CD4-positive, alpha-beta T cell treated with Interleukin-15 for 4 hours (primary cell): ENCODE measurements at regions not wholly inside any gene's neighbourhood (a gene's known extent, or its start where the extent isn't known, plus 50 kb on each side); places are given as distances from the start of the nearest gene placed in this dataset.

Source experiments
- DNase-seq: peaks from one replicate; pipeline ENCODE4 v3.0.0-alpha.2; 2020; ENCODE audit warnings: low spot score

- DNase-seq: no peak
These were observed 87.2 kb downstream of the CTAGE1 start for GRCh38 chr18:22330508-22330907.

- DNase-seq: no peak
These were observed 92.3 kb downstream of the CTAGE1 start for GRCh38 chr18:22325396-22325795.

DNA sequence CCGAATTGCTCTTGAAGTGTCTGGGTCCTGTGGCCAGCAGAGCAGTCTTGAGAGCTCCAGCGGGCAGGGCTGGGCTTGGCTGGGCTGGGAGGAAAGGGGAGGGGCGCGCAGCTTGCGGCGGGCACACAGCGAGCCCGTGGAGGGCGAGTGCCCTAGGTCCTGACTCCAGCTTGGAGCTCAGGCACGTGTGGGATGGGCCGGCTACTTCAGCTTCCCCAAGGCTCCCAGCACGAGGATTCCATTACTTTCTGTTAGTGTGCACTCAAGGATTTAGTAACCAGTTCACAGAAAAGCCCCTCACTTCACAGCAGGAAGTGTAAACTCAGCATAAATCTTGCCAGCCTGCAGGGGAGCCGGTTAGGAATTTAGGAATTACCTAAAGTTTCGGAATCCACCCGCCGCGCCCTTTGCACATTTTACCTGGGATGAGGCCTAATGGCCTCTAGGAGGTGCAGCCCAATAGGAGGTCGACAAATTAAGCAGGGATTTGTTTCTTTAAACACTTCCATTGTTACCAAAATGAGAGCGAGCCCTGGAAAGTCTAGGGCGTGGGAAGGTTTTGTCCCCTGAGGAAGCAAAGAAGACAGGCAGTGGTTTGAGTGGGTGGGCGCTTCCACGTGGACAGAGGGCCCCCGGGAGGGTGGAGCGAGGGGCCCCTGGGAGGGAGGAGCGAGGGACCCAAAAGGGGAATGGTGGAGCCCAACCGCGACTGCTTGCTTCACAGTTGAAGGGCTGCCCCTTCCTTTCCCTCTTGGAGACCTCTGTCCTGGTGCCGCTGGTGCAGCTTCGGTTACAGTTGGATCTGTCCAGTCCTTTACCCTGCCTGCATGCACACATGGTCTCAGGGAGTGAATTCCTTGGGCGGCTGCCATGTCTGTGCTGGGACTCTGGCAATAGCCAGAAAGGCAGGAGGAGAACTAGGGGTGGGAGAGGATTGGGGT lies 93.3 kb downstream of the CTAGE1 start:
- DNase-seq: no peak

DNA sequence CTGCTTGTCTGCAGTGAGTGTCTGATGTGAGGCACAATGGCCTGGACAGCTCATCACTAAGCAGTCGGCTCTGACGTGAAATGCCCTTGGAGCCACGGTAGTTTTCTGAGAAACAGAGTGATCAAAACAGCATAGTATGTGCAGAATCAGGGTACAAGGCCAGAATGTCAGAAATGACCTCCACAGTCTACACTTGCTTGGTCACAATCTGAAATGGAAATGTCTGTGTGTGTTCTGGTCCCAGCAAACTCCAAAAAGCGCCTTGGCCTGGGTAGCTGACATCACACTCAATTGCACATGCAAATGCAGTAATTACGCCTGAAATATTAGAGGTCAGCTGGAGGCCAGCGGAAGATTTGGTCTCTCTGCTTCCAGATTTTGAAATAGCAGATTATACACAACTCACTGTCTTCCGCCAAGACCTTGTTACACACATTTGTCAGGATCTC lies 95.4 kb downstream of the CTAGE1 start:
- DNase-seq: no peak

GRCh38 chr18:22320771-22321170 lies 96.9 kb downstream of the CTAGE1 start:
- DNase-seq: no peak

GRCh38 chr18:22320155-22320554 lies 97.6 kb downstream of the CTAGE1 start:
- DNase-seq: no peak

DNA sequence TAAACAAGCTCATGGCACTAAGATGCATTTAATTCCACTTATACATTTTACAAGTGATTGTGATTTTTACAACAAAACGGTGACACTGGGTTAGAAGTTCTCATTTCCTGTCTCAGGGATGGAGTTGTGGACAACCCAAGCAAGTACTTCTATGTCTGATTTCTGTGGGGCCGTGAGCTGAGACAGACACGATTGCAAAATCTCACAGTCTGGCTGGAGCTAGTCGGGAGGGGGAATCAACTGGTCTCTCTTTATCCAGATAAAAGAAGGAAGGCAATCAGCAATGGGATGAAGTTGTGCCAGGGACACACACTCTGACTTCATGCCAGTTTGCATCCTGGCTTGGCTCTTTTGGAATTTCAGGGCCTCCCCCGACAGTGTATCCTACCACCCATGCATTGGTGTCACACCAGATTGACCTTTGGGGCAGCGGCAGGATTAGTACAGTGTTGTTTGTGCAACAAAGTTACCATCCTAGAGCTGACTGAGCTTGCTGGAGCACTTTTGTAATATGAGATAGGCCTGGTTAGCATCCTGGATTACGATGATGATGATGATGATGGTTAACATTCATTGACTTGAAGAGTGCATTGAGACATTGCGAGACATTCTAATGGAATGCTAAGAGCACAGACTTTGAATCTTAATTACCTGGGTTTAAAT lies 98.8 kb downstream of the CTAGE1 start:
- no peak for DNase-seq

- no peak for DNase-seq
These were observed 103.3 kb downstream of the CTAGE1 start for GRCh38 chr18:22314420-22314819.

DNA sequence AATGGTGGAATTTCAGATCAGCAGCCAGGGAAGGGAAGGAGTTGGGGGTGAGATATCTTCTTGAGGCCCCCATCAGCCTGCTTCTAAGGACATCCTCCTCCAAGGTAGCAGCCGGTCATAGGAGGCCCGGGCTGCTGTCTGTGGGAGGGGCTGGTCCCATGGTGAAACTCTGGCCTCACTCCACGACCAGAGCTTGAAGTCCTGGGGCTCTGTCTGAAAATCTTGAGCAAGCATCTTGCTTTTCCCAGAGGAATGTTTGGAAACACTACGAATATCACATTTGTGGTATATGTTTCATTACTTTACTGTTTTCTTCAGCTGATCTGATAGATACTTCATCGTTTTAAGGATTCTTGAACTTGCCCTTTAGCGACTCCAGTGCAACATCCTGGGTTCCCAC lies 103.7 kb downstream of the CTAGE1 start:
- no peak for DNase-seq

- DNase-seq: no peak
These were observed 106.4 kb downstream of the CTAGE1 start for GRCh38 chr18:22311301-22311700.

DNA sequence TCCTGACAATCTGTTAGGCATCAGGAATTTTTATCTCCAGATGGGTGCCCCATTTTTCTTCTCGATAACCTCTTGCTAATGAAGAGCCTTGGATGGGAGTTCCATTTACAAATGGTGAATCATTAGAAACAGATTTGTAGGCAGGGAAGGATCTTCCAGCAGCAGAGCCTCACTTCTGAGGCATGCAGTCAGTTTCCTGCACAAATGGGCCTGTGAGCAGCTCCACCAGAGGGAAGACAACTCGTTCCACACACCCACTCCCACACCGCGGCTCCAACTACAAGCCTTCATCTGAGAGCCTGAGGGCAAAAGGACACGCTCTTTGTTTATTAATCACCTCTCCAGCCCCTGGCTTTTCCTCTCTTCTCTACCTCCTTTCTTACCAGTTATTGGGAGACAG lies 108.5 kb downstream of the CTAGE1 start:
- no peak for DNase-seq

- DNase-seq: no peak
These were observed 110.2 kb downstream of the CTAGE1 start for GRCh38 chr18:22307528-22307927.

DNA sequence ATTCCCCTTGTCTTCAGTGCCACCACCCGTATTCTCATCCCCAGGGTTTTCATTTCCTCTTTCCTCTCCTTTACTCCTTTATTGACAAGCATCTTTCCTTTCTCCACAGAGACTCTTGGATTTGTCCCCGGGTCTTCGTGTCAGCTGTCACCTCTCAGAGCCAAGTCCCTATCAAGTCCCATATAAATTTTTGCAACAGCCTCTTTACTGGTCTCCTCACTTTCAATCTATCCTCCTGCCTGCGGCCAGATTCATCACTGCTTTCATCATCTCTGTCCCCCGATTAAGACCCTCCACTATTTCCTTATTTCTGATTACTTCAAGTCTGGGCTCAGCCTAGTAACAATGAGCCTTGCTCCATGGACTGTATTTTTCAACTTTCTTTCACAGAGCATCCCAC lies 113.8 kb downstream of the CTAGE1 start:
- DNase-seq: no peak

GRCh38 chr18:22302144-22302543 lies 115.6 kb downstream of the CTAGE1 start:
- no peak for DNase-seq

GRCh38 chr18:22300665-22301636 lies 116.8 kb downstream of the CTAGE1 start:
- no peak for DNase-seq

DNA sequence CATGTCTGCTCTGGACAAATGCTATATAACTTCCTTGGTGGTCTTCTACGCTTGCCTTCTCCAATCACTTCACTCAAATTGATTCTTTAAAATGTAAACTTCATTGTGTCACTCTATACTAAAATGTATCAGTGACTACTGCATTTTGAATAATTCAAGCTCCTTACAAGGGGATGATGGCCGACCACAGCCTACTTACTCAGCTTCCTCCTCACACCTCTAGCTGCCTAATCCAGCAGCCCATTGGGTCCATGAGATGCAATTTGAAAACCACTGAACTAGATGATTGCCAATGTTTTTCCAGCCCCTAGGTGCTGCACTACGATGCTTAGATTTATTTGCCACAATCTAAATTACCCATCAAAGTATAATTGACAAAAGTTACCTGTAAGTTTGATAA lies 120.7 kb downstream of the CTAGE1 start:
- DNase-seq: no peak

GRCh38 chr18:22296304-22296703 lies 121.4 kb downstream of the CTAGE1 start:
- no peak for DNase-seq

DNA sequence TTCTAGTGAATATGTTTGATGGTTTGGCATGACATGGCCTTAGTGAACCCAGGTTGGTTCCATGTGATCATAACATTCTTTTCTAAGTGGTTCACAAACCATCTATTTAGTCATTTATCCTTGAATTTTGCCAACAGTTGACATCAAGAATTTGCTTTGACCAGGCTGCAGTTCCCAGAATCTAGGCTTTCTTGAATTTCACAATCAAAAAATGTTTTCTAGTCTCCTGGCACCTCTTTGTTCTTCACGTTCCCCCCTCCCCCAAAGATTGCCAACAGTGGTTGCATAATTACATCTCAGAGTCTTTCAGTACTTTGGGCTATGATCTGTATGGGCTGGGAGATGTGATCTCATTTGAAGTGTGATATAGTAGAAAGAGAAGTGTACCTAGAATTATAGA lies 124.0 kb downstream of the GATA6 start:
- DNase-seq: no peak

GRCh38 chr18:22290004-22290403 lies 120.6 kb downstream of the GATA6 start:
- no peak for DNase-seq

GRCh38 chr18:22286585-22286984 lies 117.2 kb downstream of the GATA6 start:
- no peak for DNase-seq

GRCh38 chr18:22285361-22286140 lies 116.2 kb downstream of the GATA6 start:
- DNase-seq: no peak
